ENCODE measurements at regions not wholly inside any gene's neighbourhood (a gene's known extent, or its start where the extent isn't known, plus 50 kb on each side); places are given as distances from the start of the nearest gene placed in this dataset.

- intact Hi-C loops (cut with DNase I; ENCODE audit: low total_unique reads), result no loop called here
- TF ChIP-seq CTCF (IDR thresholded peaks at IDR 0.05) (no peak), EP300 (IDR thresholded peaks at IDR 0.05; ENCODE audit: low read depth) (no peak), POLR2A (IDR thresholded peaks at IDR 0.05) (no peak), POLR2AphosphoS5 (IDR thresholded peaks at IDR 0.05) (no peak)
- in situ Hi-C loops (cut with MboI; ENCODE audit: low pct_ligation_motif_present in 1 of 4, low pct_unique_long_range_greater_than_20kb in 1 of 4, low sequenced_read_pairs in 3 of 4), result no loop called here
- no peak for DNase-seq
- no peaks in the 10 kb centered on the region for H3K27me3 ChIP-seq
- no peak overlapping the region for H3K4me3 ChIP-seq
- no peaks in the 10 kb centered on the region for H3K36me3 ChIP-seq
- H3K27ac ChIP-seq, result no peak overlapping the region
- H3K9me3 ChIP-seq, result peaks cover 6 to 25% of the 10 kb centered on the region in 2 donors
- 70 to 100% methylated on average over 2 of the region's 2 CpGs for WGBS, 2 donors (ENCODE audit: low coverage in 1 of 2)
- H3K4me1 ChIP-seq, result no peaks in the 10 kb centered on the region
Measured at GRCh38 chr14:71426001-71426400, 506.2 kb upstream of the RGS6 start.

GRCh38 chr14:71429902-71430301, 502.3 kb upstream of the RGS6 start:
- in situ Hi-C loops (cut with MboI; ENCODE audit: low pct_ligation_motif_present in 1 of 4, low pct_unique_long_range_greater_than_20kb in 1 of 4, low sequenced_read_pairs in 3 of 4), result no loop called here
- peaks cover 0 to 12% of the 10 kb centered on the region in 2 donors for H3K9me3 ChIP-seq
- no peak overlapping the region for H3K27ac ChIP-seq
- TF ChIP-seq POLR2A (IDR thresholded peaks at IDR 0.05), result no peak
- TF ChIP-seq POLR2AphosphoS5 (IDR thresholded peaks at IDR 0.05), result no peak
- no peak for TF ChIP-seq EP300 (IDR thresholded peaks at IDR 0.05; ENCODE audit: low read depth)
- TF ChIP-seq CTCF (IDR thresholded peaks at IDR 0.05), result no peak
- H3K4me1 ChIP-seq, result peaks cover 0 to 19% (median 8%) of the 10 kb centered on the region in 4 donors
- H3K27me3 ChIP-seq, result no peaks in the 10 kb centered on the region
- H3K36me3 ChIP-seq, result no peaks in the 10 kb centered on the region
- DNase-seq, result no peak
- intact Hi-C loops (cut with DNase I; ENCODE audit: low total_unique reads), result no loop called here
- no peak overlapping the region for H3K4me3 ChIP-seq

- no peak for DNase-seq
- TF ChIP-seq EP300 (IDR thresholded peaks at IDR 0.05; ENCODE audit: low read depth), result no peak
- no peak for TF ChIP-seq POLR2A (IDR thresholded peaks at IDR 0.05)
- TF ChIP-seq POLR2AphosphoS5 (IDR thresholded peaks at IDR 0.05), result no peak
- no peak for TF ChIP-seq CTCF (IDR thresholded peaks at IDR 0.05)
- Histone ChIP-seq H3K4me3 (no peak overlapping the region), H3K36me3 (no peaks in the 10 kb centered on the region), H3K27me3 (no peaks in the 10 kb centered on the region), H3K27ac (no peak overlapping the region), H3K9me3 (peaks cover 0 to 8% of the 10 kb centered on the region in 2 donors), H3K4me1 (peaks cover 0 to 19% (median 8%) of the 10 kb centered on the region in 4 donors)
- in situ Hi-C loops (cut with MboI; ENCODE audit: low pct_ligation_motif_present in 1 of 4, low pct_unique_long_range_greater_than_20kb in 1 of 4, low sequenced_read_pairs in 3 of 4), result no loop called here
- 89% methylated on average over 1 to 2 of the region's 2 CpGs for WGBS, 2 donors (ENCODE audit: low coverage in 1 of 2)
- intact Hi-C loops (cut with DNase I; ENCODE audit: low total_unique reads), result no loop called here
Measured at GRCh38 chr14:71430321-71430677, 501.9 kb upstream of the RGS6 start.

GRCh38 chr14:71430678-71431376, 501.4 kb upstream of the RGS6 start:
- in situ Hi-C loops (cut with MboI; ENCODE audit: low pct_ligation_motif_present in 1 of 4, low pct_unique_long_range_greater_than_20kb in 1 of 4, low sequenced_read_pairs in 3 of 4) (no loop called here), intact Hi-C loops (cut with DNase I; ENCODE audit: low total_unique reads) (no loop called here)
- Histone ChIP-seq H3K4me3 (no peak overlapping the region), H3K27me3 (no peaks in the 10 kb centered on the region), H3K9me3 (peaks cover 0 to 8% of the 10 kb centered on the region in 2 donors), H3K4me1 (peaks cover 0 to 19% (median 8%) of the 10 kb centered on the region in 4 donors), H3K27ac (no peak overlapping the region), H3K36me3 (no peaks in the 10 kb centered on the region)
- DNase-seq, result no peak
- WGBS, 2 donors (ENCODE audit: low coverage in 1 of 2), result 81 to 83% methylated on average over 2 to 3 of the region's 3 CpGs
- TF ChIP-seq POLR2A (IDR thresholded peaks at IDR 0.05) (no peak), POLR2AphosphoS5 (IDR thresholded peaks at IDR 0.05) (no peak), CTCF (IDR thresholded peaks at IDR 0.05) (no peak), EP300 (IDR thresholded peaks at IDR 0.05; ENCODE audit: low read depth) (no peak)

Data from transverse colon (tissue), 4 donors.